ENCODE measurements at regions not wholly inside any gene's neighbourhood (a gene's known extent, or its start where the extent isn't known, plus 50 kb on each side); places are given as distances from the start of the nearest gene placed in this dataset.

- no peak for DNase-seq (ENCODE audit: low spot score)
Observed at GRCh38 chr1:172887162-172887561, 163.6 kb downstream of the TNFSF18 start.

- no peak for DNase-seq (ENCODE audit: low spot score)
Observed at GRCh38 chr1:172893146-172893841, 157.4 kb downstream of the TNFSF18 start.

- DNase-seq (ENCODE audit: low spot score) = no peak
Observed at GRCh38 chr1:172894349-172895049, 156.2 kb downstream of the TNFSF18 start.

- no peak for DNase-seq (ENCODE audit: low spot score)
Observed at GRCh38 chr1:172895050-172895460, 155.7 kb downstream of the TNFSF18 start.

- DNase-seq (ENCODE audit: low spot score) = no peak
Observed at GRCh38 chr1:172895761-172896160, 155.0 kb downstream of the TNFSF18 start.

- no peak for DNase-seq (ENCODE audit: low spot score)
Observed at GRCh38 chr1:172897738-172898137, 153.0 kb downstream of the TNFSF18 start.

GRCh38 chr1:172898866-172899265 is 151.9 kb downstream of the TNFSF18 start:
- DNase-seq (ENCODE audit: low spot score) = no peak

GRCh38 chr1:172900376-172900997 is 150.3 kb downstream of the TNFSF18 start:
- no peak for DNase-seq (ENCODE audit: low spot score)

- DNase-seq (ENCODE audit: low spot score) = no peak
Observed at GRCh38 chr1:172902200-172902599, 148.5 kb downstream of the TNFSF18 start.

- DNase-seq (ENCODE audit: low spot score) = peak; percentile 55
Observed at GRCh38 chr1:172902861-172903381, 147.8 kb downstream of the TNFSF18 start.

GRCh38 chr1:172903581-172904220 is 147.0 kb downstream of the TNFSF18 start:
- DNase-seq (ENCODE audit: low spot score) = peak; percentile 38

- peak; percentile 23 for DNase-seq (ENCODE audit: low spot score)
Observed at GRCh38 chr1:172905452-172905851, 145.3 kb downstream of the TNFSF18 start.

- DNase-seq (ENCODE audit: low spot score) = peak; percentile 63
Observed at GRCh38 chr1:172906778-172907592, 143.8 kb downstream of the TNFSF18 start.

- no peak for DNase-seq (ENCODE audit: low spot score)
Observed at GRCh38 chr1:172907834-172908326, 142.9 kb downstream of the TNFSF18 start.

GRCh38 chr1:172909606-172910326 is 141.0 kb downstream of the TNFSF18 start:
- peak; percentile 74 for DNase-seq (ENCODE audit: low spot score)

GRCh38 chr1:172912765-172913260 is 137.9 kb downstream of the TNFSF18 start:
- DNase-seq (ENCODE audit: low spot score) = no peak

GRCh38 chr1:172914501-172915144 is 136.1 kb downstream of the TNFSF18 start:
- peak; percentile 57 for DNase-seq (ENCODE audit: low spot score)

GRCh38 chr1:172915271-172915670 is 135.5 kb downstream of the TNFSF18 start:
- DNase-seq (ENCODE audit: low spot score) = no peak

GRCh38 chr1:172916116-172916515 is 134.6 kb downstream of the TNFSF18 start:
- DNase-seq (ENCODE audit: low spot score) = no peak

- DNase-seq (ENCODE audit: low spot score) = peak; percentile 95
Observed at GRCh38 chr1:172917972-172918371, 132.8 kb downstream of the TNFSF18 start.

All from AG08395 (cell line).